K562 (cell line): ENCODE measurements at regions not wholly inside any gene's neighbourhood (a gene's known extent, or its start where the extent isn't known, plus 50 kb on each side); places are given as distances from the start of the nearest gene placed in this dataset.

Experiments
- ATAC-seq: fragments of 200-7000 bp; cut with Tn5 transposase; 3 replicates; pipeline ENCODE4 v1.9.1; 2020; ENCODE audit warnings: moderate library complexity
- BruUV-seq: library from RNA; stranded (reverse); fragments of 400-500 nt; replicated peaks from 2 replicates; lab custom pipeline; 2021; lab: Mats Ljungman, UMichigan
- CTCF ChIA-PET: fragments of 300-600 bp; formaldehyde crosslinking; extraction: SDS; loops from one replicate; lab custom pipeline; 2021; ENCODE audit warnings: low intra/inter-chr PET ratio; lab: Yijun Ruan, JAX
- POLR2A ChIA-PET: fragments of 300-600, 350-650 bp; sonication (Branson Sonifier 250); formaldehyde crosslinking; extraction: SDS; loops from one replicate; lab custom pipeline; 2021; ENCODE audit warnings: antibody characterized with exemption, inconsistent platforms; lab: Yijun Ruan, JAX
- DNase-seq, 4 experiments: peaks; one replicate each; pipeline versions ENCODE4 v3.0.0 to v3.0.0-alpha.2; 2011 to 2018; ENCODE audit warnings: low spot score in 3 of 4, mixed read lengths in 3 of 4; ENCODE audit errors: extremely low read depth in 1 of 4
- FAIRE-seq: peaks from 2 replicates; lab custom pipeline; 2011; peaks lifted over from hg19 to GRCh38; lab: Jason Lieb, UNC
- H2AFZ ChIP-seq: 2 replicates; pipeline ENCODE4 v1.6.0; 2011; ENCODE audit warnings: low read depth, low read length, control low read depth, inconsistent platforms
- H3K27ac ChIP-seq: fragments of 200-600 bp; 3 replicates; pipeline ENCODE4 v1.8.0; 2011; ENCODE audit warnings: low read depth, mild to moderate bottlenecking, control low read depth, inconsistent platforms, low read length, moderate library complexity, mixed read lengths; ENCODE audit errors: extremely low read depth
- H3K27me3 ChIP-seq, 2 experiments: fragments of 300-600 bp in 1 of 2; 2 replicates in 1 of 2; 3 replicates in 1 of 2; pipeline versions ENCODE4 v1.6.0 to v1.8.0; 2011; ENCODE audit warnings: inconsistent platforms in 2 of 2, low read length in 2 of 2, mild to moderate bottlenecking in 1 of 2, mixed read lengths in 1 of 2, moderate library complexity in 1 of 2; ENCODE audit not compliant: control insufficient read depth in 2 of 2, insufficient read depth in 2 of 2
- H3K36me3 ChIP-seq: fragments of 300-600 bp; 3 replicates; pipeline ENCODE4 v1.8.0; 2011; ENCODE audit warnings: mild to moderate bottlenecking, low read length, inconsistent platforms; ENCODE audit not compliant: control insufficient read depth, insufficient read depth
- H3K4me1 ChIP-seq, 2 experiments: fragments of 200-600 bp in 1 of 2; replicated peaks in 1 of 2; 2 replicates in 1 of 2; 3 replicates in 1 of 2; pipeline versions ENCODE4 v1.5.1 to v1.8.0; 2011; ENCODE audit warnings: inconsistent platforms in 2 of 2, low read length in 2 of 2, mild to moderate bottlenecking in 1 of 2, mixed read lengths in 1 of 2, moderate library complexity in 1 of 2; ENCODE audit not compliant: control insufficient read depth in 2 of 2, insufficient read depth in 2 of 2
- H3K4me2 ChIP-seq: 2 replicates; pipeline ENCODE4 v1.6.1; 2011; ENCODE audit warnings: low read length, control low read depth, inconsistent platforms, mixed read lengths; ENCODE audit not compliant: insufficient read depth
- H3K4me3 ChIP-seq: fragments of 200-600 bp; sonication (generic), shearing (Covaris generic); 2 replicates; pipeline ENCODE4 v1.5.1; 2016; ENCODE audit warnings: control low read depth, inconsistent platforms
- H3K79me2 ChIP-seq: fragments of 200-600 bp; 3 replicates; pipeline ENCODE4 v1.8.0; 2011; ENCODE audit warnings: low read length, inconsistent platforms; ENCODE audit not compliant: control insufficient read depth, insufficient read depth
- H3K9ac ChIP-seq, 2 experiments: 2 replicates each; pipeline versions ENCODE4 v1.6.0 to v1.6.1; 2011; ENCODE audit warnings: low read depth in 2 of 2, low read length in 2 of 2, control low read depth in 1 of 2, inconsistent platforms in 1 of 2, mild to moderate bottlenecking in 1 of 2, mixed read lengths in 1 of 2; ENCODE audit not compliant: insufficient read depth in 1 of 2
- H3K9me1 ChIP-seq: one replicate; pipeline ENCODE4 v1.6.0; 2011; ENCODE audit warnings: inconsistent platforms, mild to moderate bottlenecking, low read length, moderate library complexity; ENCODE audit not compliant: control insufficient read depth, insufficient read depth
- H3K9me3 ChIP-seq: replicated peaks from 2 replicates; pipeline ENCODE4 v1.5.1; 2011; ENCODE audit warnings: low read depth, low read length, inconsistent platforms; ENCODE audit not compliant: control insufficient read depth, insufficient read depth
- H4K20me1 ChIP-seq: replicated peaks from 2 replicates; pipeline ENCODE4 v1.6.1; 2011; ENCODE audit warnings: low read length, inconsistent platforms, mixed read lengths; ENCODE audit not compliant: control insufficient read depth, insufficient read depth
- BMI1 ChIP-seq: fragments of 150-350 bp; IDR thresholded peaks from 2 replicates; pipeline ENCODE4 v1.6.1; 2014; ENCODE audit warnings: low read length
- HDAC3 ChIP-seq: fragments of 450-650 bp; IDR thresholded peaks from 2 replicates; pipeline ENCODE4 v1.6.1; 2018; ENCODE audit warnings: borderline replicate concordance, mild to moderate bottlenecking, moderate library complexity; ENCODE audit not compliant: partially characterized antibody
- POLR2B ChIP-seq: fragments of 450-650 bp; IDR thresholded peaks from 2 replicates; pipeline ENCODE4 v1.6.1; 2018; ENCODE audit warnings: low read depth; ENCODE audit not compliant: partially characterized antibody
- RBM14 ChIP-seq: fragments of 200-400 bp; formaldehyde crosslinking; IDR thresholded peaks from 2 replicates; pipeline ENCODE4 v1.6.1; 2018; ENCODE audit warnings: low read depth, mild to moderate bottlenecking, low read length, moderate library complexity, borderline replicate concordance; ENCODE audit not compliant: insufficient read depth
- ZNF146 ChIP-seq: IDR thresholded peaks from one replicate; pipeline ENCODE4 v1.6.1; 2018; ENCODE audit warnings: missing compliant biosample characterization; ENCODE audit not compliant: unreplicated experiment
- WGBS: fragments of 100-300 bp; shearing (Covaris generic); methylation state at CpG from one replicate; pipeline ENCODE4 v1.1.6; 2016; ENCODE audit warnings: low coverage, mixed read lengths; ENCODE audit not compliant: insufficient coverage; ENCODE audit errors: missing lambda C conversion rate; 5-methylcytosine and 5-hydroxymethylcytosine counted together
- in situ Hi-C: fragments of 300-500 bp; cut with MboI; formaldehyde crosslinking; loops from 4 replicates; pipeline ENCODE4 v1.15.0; 2018; ENCODE audit warnings: inconsistent platforms, mixed read lengths
- intact Hi-C: fragments of 100-400 bp; cut with micrococcal nuclease; formaldehyde crosslinking; loops from 2 replicates; pipeline ENCODE4 v1.14.2; 2022

- no peak for DNase-seq
- CTCF ChIA-PET = no interaction called here
- Histone ChIP-seq H3K79me2 (no peaks in the 10 kb centered on the region), H3K27me3 (no peaks in the 10 kb centered on the region), H3K4me3 (no peak overlapping the region), H3K4me1 (no peaks in the 10 kb centered on the region), H3K9ac (no peak overlapping the region), H4K20me1 (no peaks in the 10 kb centered on the region), H3K9me1 (no peaks in the 10 kb centered on the region), H2AFZ (no peak overlapping the region), H3K36me3 (no peaks in the 10 kb centered on the region), H3K27ac (no peak overlapping the region), H3K4me2 (no peak overlapping the region), H3K9me3 (no peaks in the 10 kb centered on the region)
- in situ Hi-C loops = no loop called here
- POLR2A ChIA-PET = no interaction called here
- 1% methylated on average over 8 of the region's 8 CpGs for WGBS
- no peak for TF ChIP-seq POLR2B
- ATAC-seq = no peak
- intact Hi-C loops = no loop called here
- FAIRE-seq = no peak
- BruUV-seq = no TSS peak
Measured at GRCh38 chr16:65280845-65281512, 159.1 kb upstream of the CDH11 start.

GRCh38 chr16:65279576-65279975, 157.7 kb upstream of the CDH11 start:
- intact Hi-C loops = no loop called here
- no peak overlapping the region for H3K4me2 ChIP-seq
- BruUV-seq = no TSS peak
- H3K27ac ChIP-seq = no peak overlapping the region
- DNase-seq (no peak), ATAC-seq (no peak), FAIRE-seq (no peak)
- 8% methylated on average over 1 of the region's 1 CpG for WGBS
- no peaks in the 10 kb centered on the region for H3K4me1 ChIP-seq
- ChIA-PET POLR2A (no interaction called here), CTCF (no interaction called here)
- H2AFZ ChIP-seq = no peak overlapping the region
- in situ Hi-C loops = no loop called here
- H4K20me1 ChIP-seq = no peaks in the 10 kb centered on the region
- no peaks in the 10 kb centered on the region for H3K79me2 ChIP-seq
- no peak overlapping the region for H3K4me3 ChIP-seq
- H3K36me3 ChIP-seq = no peaks in the 10 kb centered on the region
- no peaks in the 10 kb centered on the region for H3K27me3 ChIP-seq
- H3K9ac ChIP-seq = no peak overlapping the region
- no peaks in the 10 kb centered on the region for H3K9me1 ChIP-seq
- TF ChIP-seq BMI1 = no peak
- TF ChIP-seq HDAC3 = no peak
- TF ChIP-seq ZNF146 (CRISPR knock-in tag) = no peak
- no peak for TF ChIP-seq RBM14
- no peak for TF ChIP-seq POLR2B
- no peaks in the 10 kb centered on the region for H3K9me3 ChIP-seq
